Ramos (cell line): ENCODE measurements at regions not wholly inside any gene's neighbourhood (a gene's known extent, or its start where the extent isn't known, plus 50 kb on each side); places are given as distances from the start of the nearest gene placed in this dataset.

Source experiments
- in situ Hi-C: fragments of 300-500 bp; cut with MboI; formaldehyde crosslinking; loops from one replicate; pipeline ENCODE4 v1.14.3; 2022; ENCODE audit warnings: low sequenced_read_pairs; ENCODE audit not compliant: unreplicated experiment

- in situ Hi-C loops, result no loop called here
Observed at GRCh38 chr4:131046821-131047220, 1950.9 kb downstream of the C4orf33 start.

- in situ Hi-C loops, result no loop called here
Observed at GRCh38 chr4:131052646-131053045, 1956.7 kb downstream of the C4orf33 start.

GRCh38 chr4:131054489-131055019 is 1958.6 kb downstream of the C4orf33 start:
- in situ Hi-C loops, result no loop called here

- in situ Hi-C loops, result no loop called here
Observed at GRCh38 chr4:131061734-131062133, 1965.8 kb downstream of the C4orf33 start.

GRCh38 chr4:131063878-131064277 is 1967.9 kb downstream of the C4orf33 start:
- in situ Hi-C loops, result no loop called here

- in situ Hi-C loops, result no loop called here
Observed at GRCh38 chr4:131081069-131081468, 1985.1 kb downstream of the C4orf33 start.

- in situ Hi-C loops, result no loop called here
Observed at GRCh38 chr4:131084997-131085396, 1989.0 kb downstream of the C4orf33 start.

GRCh38 chr4:131091896-131092295 is 1995.9 kb downstream of the C4orf33 start:
- in situ Hi-C loops, result no loop called here

GRCh38 chr4:131093303-131093702 is 1997.4 kb downstream of the C4orf33 start:
- in situ Hi-C loops, result no loop called here

GRCh38 chr4:131098976-131099375 is 2003.0 kb downstream of the C4orf33 start:
- in situ Hi-C loops, result no loop called here

- in situ Hi-C loops, result no loop called here
Observed at GRCh38 chr4:131113273-131113672, 2017.3 kb downstream of the C4orf33 start.

GRCh38 chr4:131113704-131114103 is 2017.8 kb downstream of the C4orf33 start:
- in situ Hi-C loops, result no loop called here

- in situ Hi-C loops, result no loop called here
Observed at GRCh38 chr4:131119661-131120060, 2023.7 kb downstream of the C4orf33 start.

GRCh38 chr4:131137196-131137595 is 2011.9 kb upstream of the PCDH10 start:
- in situ Hi-C loops, result no loop called here

- in situ Hi-C loops, result no loop called here
Observed at GRCh38 chr4:131159261-131159660, 1989.8 kb upstream of the PCDH10 start.

GRCh38 chr4:131192318-131192717 is 1956.8 kb upstream of the PCDH10 start:
- in situ Hi-C loops, result no loop called here

GRCh38 chr4:131207589-131207988 is 1941.5 kb upstream of the PCDH10 start:
- in situ Hi-C loops, result no loop called here

- in situ Hi-C loops, result no loop called here
Observed at GRCh38 chr4:131248314-131248713, 1900.8 kb upstream of the PCDH10 start.

- in situ Hi-C loops, result no loop called here
Observed at GRCh38 chr4:131251321-131251720, 1897.8 kb upstream of the PCDH10 start.

- in situ Hi-C loops, result no loop called here
Observed at GRCh38 chr4:131257241-131257640, 1891.9 kb upstream of the PCDH10 start.

GRCh38 chr4:131258361-131258760 is 1890.7 kb upstream of the PCDH10 start:
- in situ Hi-C loops, result no loop called here

- in situ Hi-C loops, result no loop called here
Observed at GRCh38 chr4:131288441-131288840, 1860.7 kb upstream of the PCDH10 start.

- in situ Hi-C loops, result no loop called here
Observed at GRCh38 chr4:131296192-131296591, 1852.9 kb upstream of the PCDH10 start.
